Nephron (organoid): ENCODE measurements at regions not wholly inside any gene's neighbourhood (a gene's known extent, or its start where the extent isn't known, plus 50 kb on each side); places are given as distances from the start of the nearest gene placed in this dataset.

Experiments
- H3K27ac Mint-ChIP-seq, 3 experiments: 2 replicates each; pipeline ENCODE4 v1.8.0; 2020; ENCODE audit warnings: mixed read lengths in 3 of 3, mild to moderate bottlenecking in 2 of 3, moderate library complexity in 1 of 3
- H3K27me3 Mint-ChIP-seq: 2 replicates; pipeline ENCODE4 v1.8.0; 2021; ENCODE audit warnings: low read depth, mild to moderate bottlenecking, moderate library complexity, mixed read lengths
- H3K36me3 Mint-ChIP-seq: 2 replicates; pipeline ENCODE4 v1.8.0; 2020; ENCODE audit warnings: low read depth, mixed read lengths
- H3K4me1 Mint-ChIP-seq: 2 replicates; pipeline ENCODE4 v1.8.0; 2020; ENCODE audit warnings: mixed read lengths
- H3K4me3 Mint-ChIP-seq, 3 experiments: 2 replicates each; pipeline ENCODE4 v1.8.0; 2020; ENCODE audit warnings: mild to moderate bottlenecking in 3 of 3, mixed read lengths in 3 of 3, moderate library complexity in 2 of 3
- H3K9me3 Mint-ChIP-seq: 2 replicates; pipeline ENCODE4 v1.8.0; 2020; ENCODE audit warnings: mixed read lengths
- TF ChIP-seq, protein P1 (sequence below), 3 experiments: fragments of 200-600 bp; sonication (generic); IDR thresholded peaks; one replicate each; pipeline ENCODE4 v1.5.0; 2021; ENCODE audit warnings: antibody characterized with exemption in 3 of 3; ENCODE audit not compliant: unreplicated experiment in 3 of 3

DNA sequence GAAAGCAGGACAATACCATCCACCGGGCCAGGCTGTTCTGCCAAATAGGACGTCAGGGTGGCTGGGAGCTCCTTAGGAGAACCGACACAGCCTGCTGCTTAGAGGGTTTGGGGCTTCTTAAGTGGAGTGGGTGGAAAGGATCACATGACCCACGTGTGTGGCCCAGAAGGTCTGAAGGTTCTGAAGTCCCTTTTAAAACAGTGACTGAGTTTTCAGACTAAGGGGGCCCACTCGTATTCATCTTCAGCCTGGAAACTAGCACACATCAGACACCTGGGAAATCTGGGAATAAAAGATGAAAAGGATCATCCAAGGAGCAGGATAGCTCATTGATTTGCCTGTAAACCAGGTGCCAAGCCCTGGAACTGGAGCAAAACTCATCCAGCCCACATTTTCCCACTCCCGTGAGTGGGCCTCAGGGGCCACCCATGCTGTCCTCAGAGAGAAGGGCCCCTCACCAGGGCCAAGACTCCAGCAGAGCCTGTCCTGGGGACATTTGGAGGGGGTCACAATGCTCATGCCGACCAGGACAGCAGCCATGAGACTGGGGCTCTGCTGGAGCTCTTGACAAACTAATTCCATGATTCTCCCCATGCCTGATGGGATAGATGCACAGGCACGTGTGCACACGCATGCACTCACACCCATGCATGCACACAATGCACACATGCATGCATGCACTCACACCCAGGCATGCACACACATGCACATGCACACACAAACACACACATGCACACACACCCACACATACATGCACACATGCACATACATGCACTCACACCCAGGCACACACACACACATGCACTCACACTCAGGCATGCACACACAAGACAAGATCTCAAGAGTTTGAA is 168.8 kb upstream of the PPP2R2D start:
- H3K9me3 Mint-ChIP-seq: peaks cover 4% of the 10 kb centered on the region
- H3K27me3 Mint-ChIP-seq: peaks cover 8% of the 10 kb centered on the region
- H3K4me1 Mint-ChIP-seq: peaks cover 23% of the 10 kb centered on the region
- no peak overlapping the region for H3K27ac Mint-ChIP-seq
- H3K36me3 Mint-ChIP-seq: no peaks in the 10 kb centered on the region
- TF ChIP-seq, protein P1, sequence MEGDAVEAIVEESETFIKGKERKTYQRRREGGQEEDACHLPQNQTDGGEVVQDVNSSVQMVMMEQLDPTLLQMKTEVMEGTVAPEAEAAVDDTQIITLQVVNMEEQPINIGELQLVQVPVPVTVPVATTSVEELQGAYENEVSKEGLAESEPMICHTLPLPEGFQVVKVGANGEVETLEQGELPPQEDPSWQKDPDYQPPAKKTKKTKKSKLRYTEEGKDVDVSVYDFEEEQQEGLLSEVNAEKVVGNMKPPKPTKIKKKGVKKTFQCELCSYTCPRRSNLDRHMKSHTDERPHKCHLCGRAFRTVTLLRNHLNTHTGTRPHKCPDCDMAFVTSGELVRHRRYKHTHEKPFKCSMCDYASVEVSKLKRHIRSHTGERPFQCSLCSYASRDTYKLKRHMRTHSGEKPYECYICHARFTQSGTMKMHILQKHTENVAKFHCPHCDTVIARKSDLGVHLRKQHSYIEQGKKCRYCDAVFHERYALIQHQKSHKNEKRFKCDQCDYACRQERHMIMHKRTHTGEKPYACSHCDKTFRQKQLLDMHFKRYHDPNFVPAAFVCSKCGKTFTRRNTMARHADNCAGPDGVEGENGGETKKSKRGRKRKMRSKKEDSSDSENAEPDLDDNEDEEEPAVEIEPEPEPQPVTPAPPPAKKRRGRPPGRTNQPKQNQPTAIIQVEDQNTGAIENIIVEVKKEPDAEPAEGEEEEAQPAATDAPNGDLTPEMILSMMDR (IDR thresholded peaks at IDR 0.05; ENCODE audit: unreplicated experiment in 3 of 3): no peak
- no peak overlapping the region for H3K4me3 Mint-ChIP-seq

DNA sequence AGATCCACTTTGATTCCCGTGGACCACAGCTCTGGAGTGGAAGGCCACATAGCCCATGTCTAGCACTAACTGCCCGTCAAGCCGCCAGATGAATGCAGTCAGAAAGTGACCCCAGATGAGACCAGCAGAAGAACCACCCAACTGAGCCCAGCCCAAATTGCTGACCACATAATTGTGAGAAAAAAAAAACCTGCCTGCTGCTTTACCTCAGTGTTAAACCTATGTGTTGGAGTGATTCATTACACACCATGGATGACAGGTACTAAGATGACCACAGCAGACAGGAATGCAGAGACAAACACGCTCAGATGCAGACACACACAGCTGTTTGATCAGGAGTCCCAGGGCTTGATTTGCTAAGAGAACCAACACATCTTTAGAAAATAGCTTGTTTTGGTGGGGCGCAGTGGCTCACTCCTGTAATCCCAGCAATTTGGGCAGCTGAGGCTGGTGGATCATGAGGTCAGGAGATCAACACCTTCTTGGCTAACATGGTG is 168.1 kb upstream of the PPP2R2D start:
- TF ChIP-seq, protein P1 (IDR thresholded peaks at IDR 0.05; ENCODE audit: unreplicated experiment in 3 of 3): no peak
- no peak overlapping the region for H3K4me3 Mint-ChIP-seq

DNA sequence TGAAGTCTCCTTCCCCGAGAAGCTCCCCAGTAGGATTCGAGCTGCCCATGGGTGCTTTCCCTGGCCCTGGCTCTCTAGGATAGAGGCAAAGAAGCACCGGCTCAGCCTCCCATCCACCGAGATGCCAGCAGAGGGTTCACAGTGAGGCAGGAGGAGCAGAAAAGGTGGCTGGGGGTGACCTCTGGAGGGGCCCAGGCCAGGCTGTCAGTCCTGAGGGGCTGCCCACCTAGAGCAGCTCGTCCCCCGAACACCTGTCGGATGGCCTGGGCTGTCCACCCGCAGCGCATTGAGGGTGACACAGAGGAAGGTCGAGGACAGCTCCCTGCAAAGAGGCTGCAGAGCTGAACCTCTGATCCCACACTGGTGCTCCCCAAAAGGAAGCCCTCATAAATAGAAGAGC is 167.2 kb upstream of the PPP2R2D start:
- Mint-ChIP-seq H3K36me3 (no peaks in the 10 kb centered on the region), H3K27ac (no peak overlapping the region), H3K9me3 (peaks cover 4% of the 10 kb centered on the region), H3K4me1 (peaks cover 13% of the 10 kb centered on the region), H3K27me3 (peaks cover 14% of the 10 kb centered on the region), H3K4me3 (no peak overlapping the region)
- TF ChIP-seq, protein P1 (IDR thresholded peaks at IDR 0.05; ENCODE audit: unreplicated experiment in 3 of 3): no peak

More for the DNA sequence above, 168.1 kb upstream of the PPP2R2D start:
- Mint-ChIP-seq H3K27me3 (peaks cover 8% of the 10 kb centered on the region), H3K9me3 (peaks cover 4% of the 10 kb centered on the region), H3K4me1 (peaks cover 18% of the 10 kb centered on the region), H3K36me3 (no peaks in the 10 kb centered on the region), H3K27ac (no peak overlapping the region)

DNA sequence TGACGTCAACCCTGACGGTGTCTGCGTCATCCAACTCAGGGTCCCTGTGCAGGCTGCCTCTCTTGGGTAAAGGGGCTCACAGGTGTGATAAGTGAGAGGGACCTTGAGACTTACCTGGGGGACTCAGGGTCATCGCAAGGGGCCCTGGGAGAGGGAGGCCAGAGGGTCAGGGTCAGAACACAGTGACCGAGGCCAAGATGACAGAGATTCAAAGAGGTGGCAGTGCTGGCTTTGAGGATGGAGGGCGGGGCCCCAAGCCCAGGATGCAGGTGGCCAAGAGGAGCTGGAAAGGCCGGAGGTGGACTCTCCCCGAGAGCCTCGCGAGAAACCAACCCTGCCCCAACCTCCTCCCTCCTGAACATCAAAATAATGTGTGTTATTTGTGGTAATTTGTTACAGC is 165.2 kb upstream of the PPP2R2D start:
- Mint-ChIP-seq H3K27ac (no peak overlapping the region), H3K4me1 (no peaks in the 10 kb centered on the region), H3K9me3 (peaks cover 14% of the 10 kb centered on the region), H3K36me3 (peaks cover 3% of the 10 kb centered on the region), H3K4me3 (no peak overlapping the region), H3K27me3 (peaks cover 15% of the 10 kb centered on the region)
- TF ChIP-seq, protein P1 (IDR thresholded peaks at IDR 0.05; ENCODE audit: unreplicated experiment in 3 of 3): no peak

DNA sequence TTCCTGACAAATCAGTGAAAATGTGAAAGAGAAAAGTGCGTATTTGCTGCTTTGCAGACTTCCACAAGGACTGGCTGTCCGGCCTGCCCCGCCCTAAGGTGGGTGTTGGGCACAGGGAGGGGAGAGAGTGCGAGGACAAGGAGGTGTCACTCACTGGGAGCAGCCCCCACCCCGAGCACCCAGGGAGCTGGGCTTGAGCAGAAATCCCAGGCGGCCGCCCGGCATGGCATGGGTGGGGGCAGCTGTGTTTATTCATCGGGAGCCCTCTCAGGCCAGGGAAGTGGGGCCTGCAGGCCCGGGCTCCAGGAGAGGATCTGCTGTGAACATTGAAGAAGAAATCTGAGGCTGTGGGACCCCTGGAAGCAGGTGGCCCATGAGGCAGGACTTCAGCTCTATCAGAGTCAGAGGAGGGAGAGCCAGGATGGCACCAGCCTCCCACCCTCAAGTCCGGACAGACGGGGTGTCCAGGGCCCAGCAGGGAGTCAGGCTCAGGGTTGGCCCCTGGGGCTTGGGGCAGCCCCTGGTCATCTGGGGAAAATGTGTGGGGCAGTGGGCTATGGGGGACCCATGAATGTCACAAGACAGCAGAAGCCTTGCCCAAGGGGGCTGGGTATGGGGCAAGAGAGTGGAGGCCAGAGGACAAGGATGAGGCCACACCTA is 164.4 kb upstream of the PPP2R2D start:
- H3K4me1 Mint-ChIP-seq: no peaks in the 10 kb centered on the region
- peaks cover 16% of the 10 kb centered on the region for H3K9me3 Mint-ChIP-seq
- peaks cover 15% of the 10 kb centered on the region for H3K27me3 Mint-ChIP-seq
- peaks cover 3% of the 10 kb centered on the region for H3K36me3 Mint-ChIP-seq
- TF ChIP-seq, protein P1 (IDR thresholded peaks at IDR 0.05; ENCODE audit: unreplicated experiment in 3 of 3): no peak
- no peak overlapping the region for H3K4me3 Mint-ChIP-seq
- no peak overlapping the region for H3K27ac Mint-ChIP-seq
